Mesenchymal stem cell (in vitro differentiated cells and primary cell): ENCODE measurements at regions not wholly inside any gene's neighbourhood (a gene's known extent, or its start where the extent isn't known, plus 50 kb on each side); places are given as distances from the start of the nearest gene placed in this dataset.

Experiments
- DNase-seq: peaks from one replicate; pipeline ENCODE4 v3.0.0-alpha.2; 2013
- H2AFZ ChIP-seq: one replicate; pipeline ENCODE4 v1.6.1; 2013; ENCODE audit warnings: low read depth, mild to moderate bottlenecking, control low read depth, inconsistent platforms, low read length, moderate library complexity
- H2AK5ac ChIP-seq: 2 replicates; pipeline ENCODE4 v1.6.1; 2013; ENCODE audit warnings: low read length, moderate library complexity, mild to moderate bottlenecking, inconsistent platforms; ENCODE audit not compliant: severe bottlenecking
- H2BK120ac ChIP-seq: one replicate; pipeline ENCODE4 v1.6.1; 2013; ENCODE audit warnings: low read depth, mild to moderate bottlenecking, inconsistent platforms, low read length, moderate library complexity
- H2BK12ac ChIP-seq, 2 experiments: one replicate each; pipeline ENCODE4 v1.6.1; 2013; ENCODE audit warnings: inconsistent platforms in 2 of 2, low read length in 2 of 2, mild to moderate bottlenecking in 2 of 2, moderate library complexity in 2 of 2, control low read depth in 1 of 2
- H2BK15ac ChIP-seq: one replicate; pipeline ENCODE4 v1.6.1; 2013; ENCODE audit warnings: mild to moderate bottlenecking, low read depth, inconsistent platforms; ENCODE audit not compliant: poor library complexity, severe bottlenecking
- H2BK5ac ChIP-seq: 2 replicates; pipeline ENCODE4 v1.6.1; 2013; ENCODE audit warnings: low read depth, mild to moderate bottlenecking, low read length, control low read depth, inconsistent platforms; ENCODE audit not compliant: poor library complexity, severe bottlenecking
- H3K14ac ChIP-seq, 2 experiments: one replicate each; pipeline ENCODE4 v1.6.1; 2013; ENCODE audit warnings: inconsistent platforms in 2 of 2, low read length in 2 of 2, control low read depth in 1 of 2, mild to moderate bottlenecking in 1 of 2, moderate library complexity in 1 of 2
- H3K18ac ChIP-seq, 2 experiments: one replicate each; pipeline ENCODE4 v1.6.1; 2013; ENCODE audit warnings: inconsistent platforms in 2 of 2, low read length in 2 of 2, control low read depth in 1 of 2, low read depth in 1 of 2, mild to moderate bottlenecking in 1 of 2
- H3K23ac ChIP-seq, 2 experiments: one replicate each; pipeline ENCODE4 v1.6.1; 2013; ENCODE audit warnings: inconsistent platforms in 2 of 2, low read length in 2 of 2, mild to moderate bottlenecking in 2 of 2, moderate library complexity in 2 of 2, control low read depth in 1 of 2
- H3K27ac ChIP-seq: 2 replicates; pipeline ENCODE4 v1.5.1; 2013; ENCODE audit warnings: mild to moderate bottlenecking, moderate library complexity, low read length, control low read depth, inconsistent platforms; ENCODE audit not compliant: poor library complexity, severe bottlenecking
- H3K27me3 ChIP-seq, 2 experiments: 2 replicates each; pipeline versions ENCODE4 v1.6.1 to v1.7.0; 2013; ENCODE audit warnings: low read length in 2 of 2, mild to moderate bottlenecking in 2 of 2, moderate library complexity in 2 of 2, control low read depth in 1 of 2, inconsistent platforms in 1 of 2; ENCODE audit not compliant: control insufficient read depth in 1 of 2, insufficient read depth in 1 of 2
- H3K36me3 ChIP-seq, 2 experiments: 2 replicates each; pipeline versions ENCODE4 v1.6.1 to v1.7.0; 2013; ENCODE audit warnings: low read length in 2 of 2, control low read depth in 1 of 2, inconsistent platforms in 1 of 2, low read depth in 1 of 2, mild to moderate bottlenecking in 1 of 2; ENCODE audit not compliant: insufficient read depth in 2 of 2, control insufficient read depth in 1 of 2
- H3K4ac ChIP-seq, 2 experiments: one replicate each; pipeline ENCODE4 v1.6.1; 2013; ENCODE audit warnings: inconsistent platforms in 2 of 2, low read length in 2 of 2, mild to moderate bottlenecking in 2 of 2, moderate library complexity in 2 of 2, control low read depth in 1 of 2, low read depth in 1 of 2
- H3K4me1 ChIP-seq: 2 replicates; pipeline ENCODE4 v1.6.1; 2013; ENCODE audit warnings: low read depth, low read length, control low read depth; ENCODE audit not compliant: control insufficient read depth, insufficient read depth
- H3K4me2 ChIP-seq: 2 replicates; pipeline ENCODE4 v1.6.1; 2013; ENCODE audit warnings: low read length, mild to moderate bottlenecking, inconsistent platforms; ENCODE audit not compliant: poor library complexity, severe bottlenecking
- H3K4me3 ChIP-seq, 2 experiments: 2 replicates each; pipeline versions ENCODE4 v1.5.1 to v1.7.0; 2013; ENCODE audit warnings: low read length in 2 of 2, mild to moderate bottlenecking in 2 of 2, control low read depth in 1 of 2, low read depth in 1 of 2; ENCODE audit not compliant: insufficient read depth in 1 of 2
- H3K79me1 ChIP-seq: replicated peaks from 2 replicates; pipeline ENCODE4 v1.6.1; 2013; ENCODE audit warnings: mild to moderate bottlenecking, control low read depth, low read length, inconsistent platforms; ENCODE audit not compliant: poor library complexity, severe bottlenecking
- H3K9ac ChIP-seq: 2 replicates; pipeline ENCODE4 v1.7.0; 2013; ENCODE audit warnings: mild to moderate bottlenecking, low read length, moderate library complexity
- H3K9me3 ChIP-seq: 2 replicates; pipeline ENCODE4 v1.7.0; 2013; ENCODE audit warnings: mild to moderate bottlenecking, low read length; ENCODE audit not compliant: control insufficient read depth
- H4K8ac ChIP-seq: one replicate; pipeline ENCODE4 v1.6.1; 2013; ENCODE audit warnings: inconsistent platforms, mild to moderate bottlenecking, low read length, moderate library complexity
- H4K91ac ChIP-seq: one replicate; pipeline ENCODE4 v1.6.1; 2013; ENCODE audit warnings: mild to moderate bottlenecking, low read length, inconsistent platforms
- WGBS: methylation state at CpG from one replicate; pipeline ENCODE4 v1.1.7; 2013; ENCODE audit warnings: mixed read lengths; 5-methylcytosine and 5-hydroxymethylcytosine counted together

GRCh38 chr1:172760121-172760520, 101.2 kb downstream of the FASLG start:
- Histone ChIP-seq H3K79me1 (no peaks in the 10 kb centered on the region), H3K18ac (no peak overlapping the region), H3K27me3 (peaks cover 0 to 8% of the 10 kb centered on the region in 2 experiments), H3K4ac (no peak overlapping the region), H3K14ac (no peak overlapping the region), H2AFZ (no peak overlapping the region), H3K23ac (no peak overlapping the region), H3K4me1 (no peaks in the 10 kb centered on the region), H3K9me3 (no peaks in the 10 kb centered on the region), H3K9ac (no peak overlapping the region), H2BK12ac (no peak overlapping the region), H3K4me2 (no peak overlapping the region), H3K36me3 (no peaks in the 10 kb centered on the region), H3K27ac (no peak overlapping the region), H2BK15ac (no peak overlapping the region), H2BK5ac (no peak overlapping the region), H4K8ac (no peak overlapping the region), H2AK5ac (no peak overlapping the region), H3K4me3 (no peak overlapping the region), H2BK120ac (no peak overlapping the region), H4K91ac (no peak overlapping the region)
- no peak for DNase-seq
- 93% methylated on average over 3 of the region's 3 CpGs for WGBS

GRCh38 chr1:172761581-172762486, 102.9 kb downstream of the FASLG start:
- Histone ChIP-seq H3K4ac (no peak overlapping the region), H2BK12ac (no peak overlapping the region), H3K79me1 (no peaks in the 10 kb centered on the region), H3K14ac (no peak overlapping the region), H4K8ac (no peak overlapping the region), H3K27ac (no peak overlapping the region), H3K23ac (no peak overlapping the region), H3K4me3 (no peak overlapping the region), H3K36me3 (no peaks in the 10 kb centered on the region), H2BK120ac (no peak overlapping the region), H3K9ac (no peak overlapping the region), H3K18ac (no peak overlapping the region), H2AK5ac (no peak overlapping the region), H3K4me1 (no peaks in the 10 kb centered on the region), H3K9me3 (no peaks in the 10 kb centered on the region), H2AFZ (no peak overlapping the region), H4K91ac (no peak overlapping the region), H2BK15ac (no peak overlapping the region), H3K4me2 (no peak overlapping the region), H3K27me3 (no peaks in the 10 kb centered on the region), H2BK5ac (no peak overlapping the region)
- WGBS, result 57% methylated on average over 2 of the region's 3 CpGs
- no peak for DNase-seq

GRCh38 chr1:172763057-172763456, 104.2 kb downstream of the FASLG start:
- no peak overlapping the region for H3K4me2 ChIP-seq
- H2BK5ac ChIP-seq, result no peak overlapping the region
- no peak overlapping the region for H2AFZ ChIP-seq
- H3K9me3 ChIP-seq, result no peaks in the 10 kb centered on the region
- no peak overlapping the region for H3K14ac ChIP-seq
- H3K27ac ChIP-seq, result no peak overlapping the region
- H2BK120ac ChIP-seq, result no peak overlapping the region
- no peak overlapping the region for H2AK5ac ChIP-seq
- no peak overlapping the region for H2BK12ac ChIP-seq
- no peaks in the 10 kb centered on the region for H3K4me1 ChIP-seq
- no peak overlapping the region for H4K91ac ChIP-seq
- no peak overlapping the region for H3K18ac ChIP-seq
- H3K4ac ChIP-seq, result no peak overlapping the region
- no peak overlapping the region for H3K4me3 ChIP-seq
- no peaks in the 10 kb centered on the region for H3K79me1 ChIP-seq
- no peak overlapping the region for H2BK15ac ChIP-seq
- 90% methylated on average over 2 of the region's 2 CpGs for WGBS
- no peaks in the 10 kb centered on the region for H3K27me3 ChIP-seq
- H3K36me3 ChIP-seq, result no peaks in the 10 kb centered on the region
- no peak overlapping the region for H3K23ac ChIP-seq
- no peak overlapping the region for H4K8ac ChIP-seq
- no peak overlapping the region for H3K9ac ChIP-seq
- DNase-seq, result no peak

- no peak for DNase-seq
- Histone ChIP-seq H3K4me1 (no peaks in the 10 kb centered on the region), H2BK12ac (no peak overlapping the region), H3K23ac (no peak overlapping the region), H2BK5ac (no peak overlapping the region), H3K4me3 (no peak overlapping the region), H4K8ac (no peak overlapping the region), H2AFZ (no peak overlapping the region), H2BK120ac (no peak overlapping the region), H3K36me3 (no peaks in the 10 kb centered on the region), H3K27ac (no peak overlapping the region), H3K4ac (no peak overlapping the region), H3K14ac (no peak overlapping the region), H2BK15ac (no peak overlapping the region), H3K18ac (no peak overlapping the region), H3K9me3 (no peaks in the 10 kb centered on the region), H4K91ac (no peak overlapping the region), H3K4me2 (no peak overlapping the region), H2AK5ac (no peak overlapping the region), H3K79me1 (no peaks in the 10 kb centered on the region), H3K27me3 (no peaks in the 10 kb centered on the region), H3K9ac (no peak overlapping the region)
- 77% methylated on average over 3 of the region's 3 CpGs for WGBS
These were observed 105.5 kb downstream of the FASLG start for GRCh38 chr1:172764378-172764777.
